ENCODE measurements at regions not wholly inside any gene's neighbourhood (a gene's known extent, or its start where the extent isn't known, plus 50 kb on each side); places are given as distances from the start of the nearest gene placed in this dataset.

- no peak for DNase-seq (ENCODE audit: low spot score)
These were observed 984.7 kb upstream of the PCDH9 start for GRCh38 chr13:68214691-68215415.

GRCh38 chr13:68199271-68199670, 969.1 kb upstream of the PCDH9 start:
- no peak for DNase-seq (ENCODE audit: low spot score)
- ATAC-seq, result no peak

More at GRCh38 chr13:68214691-68215415, 984.7 kb upstream of the PCDH9 start:
- ATAC-seq, result no peak

GRCh38 chr13:68190818-68191217, 960.7 kb upstream of the PCDH9 start:
- no peak for ATAC-seq

GRCh38 chr13:68185444-68186141, 955.5 kb upstream of the PCDH9 start:
- DNase-seq (ENCODE audit: low spot score), result no peak
- no peak for ATAC-seq

More at GRCh38 chr13:68190818-68191217, 960.7 kb upstream of the PCDH9 start:
- DNase-seq (ENCODE audit: low spot score), result no peak

GRCh38 chr13:68176475-68176874, 946.3 kb upstream of the PCDH9 start:
- ATAC-seq (no peak), DNase-seq (ENCODE audit: low spot score) (no peak)

GRCh38 chr13:68174893-68175292, 944.8 kb upstream of the PCDH9 start:
- no peak for ATAC-seq
- DNase-seq (ENCODE audit: low spot score), result no peak

- no peak for ATAC-seq
These were observed 943.0 kb upstream of the PCDH9 start for GRCh38 chr13:68173111-68173510.

GRCh38 chr13:68170961-68171360, 940.8 kb upstream of the PCDH9 start:
- no peak for DNase-seq (ENCODE audit: low spot score)
- ATAC-seq, result no peak

More at GRCh38 chr13:68173111-68173510, 943.0 kb upstream of the PCDH9 start:
- no peak for DNase-seq (ENCODE audit: low spot score)

GRCh38 chr13:68168448-68168847, 938.3 kb upstream of the PCDH9 start:
- ATAC-seq (no peak), DNase-seq (ENCODE audit: low spot score) (no peak)

GRCh38 chr13:68160466-68160865, 930.3 kb upstream of the PCDH9 start:
- ATAC-seq (no peak), DNase-seq (ENCODE audit: low spot score) (no peak)

GRCh38 chr13:68152414-68152813, 922.3 kb upstream of the PCDH9 start:
- DNase-seq (ENCODE audit: low spot score) (no peak), ATAC-seq (no peak)

GRCh38 chr13:68145852-68146251, 915.7 kb upstream of the PCDH9 start:
- ATAC-seq, result no peak
- no peak for DNase-seq (ENCODE audit: low spot score)

GRCh38 chr13:68128297-68128915, 898.3 kb upstream of the PCDH9 start:
- DNase-seq (ENCODE audit: low spot score) (no peak), ATAC-seq (no peak)

GRCh38 chr13:68125087-68125480, 894.9 kb upstream of the PCDH9 start:
- DNase-seq (ENCODE audit: low spot score) (no peak), ATAC-seq (no peak)

- ATAC-seq, result no peak
These were observed 894.4 kb upstream of the PCDH9 start for GRCh38 chr13:68124437-68125086.

GRCh38 chr13:68110178-68110768, 880.1 kb upstream of the PCDH9 start:
- no peak for ATAC-seq
- DNase-seq (ENCODE audit: low spot score), result no peak

More at GRCh38 chr13:68124437-68125086, 894.4 kb upstream of the PCDH9 start:
- no peak for DNase-seq (ENCODE audit: low spot score)

GRCh38 chr13:68107667-68108066, 877.5 kb upstream of the PCDH9 start:
- DNase-seq (ENCODE audit: low spot score), result no peak
- no peak for ATAC-seq

- no peak for ATAC-seq
- DNase-seq (ENCODE audit: low spot score), result no peak
These were observed 869.5 kb upstream of the PCDH9 start for GRCh38 chr13:68099631-68100030.

GRCh38 chr13:68081061-68081460, 850.9 kb upstream of the PCDH9 start:
- ATAC-seq, result no peak

GRCh38 chr13:68078874-68079273, 848.7 kb upstream of the PCDH9 start:
- DNase-seq (ENCODE audit: low spot score), result no peak
- ATAC-seq, result no peak

More at GRCh38 chr13:68081061-68081460, 850.9 kb upstream of the PCDH9 start:
- no peak for DNase-seq (ENCODE audit: low spot score)

- DNase-seq (ENCODE audit: low spot score) (no peak), ATAC-seq (no peak)
These were observed 848.3 kb upstream of the PCDH9 start for GRCh38 chr13:68078469-68078868.

Data from left lobe of liver (tissue), 2 donors.